ENCODE measurements at regions not wholly inside any gene's neighbourhood (a gene's known extent, or its start where the extent isn't known, plus 50 kb on each side); places are given as distances from the start of the nearest gene placed in this dataset.

GRCh38 chr6:140208286-140208685 is 833.8 kb upstream of the CITED2 start:
- TF ChIP-seq EZH2 (IDR thresholded peaks at IDR 0.05; ENCODE audit: borderline replicate concordance) (no peak), CTCF (IDR thresholded peaks at IDR 0.05; ENCODE audit: poor library complexity) (no peak)

Measured in hepatocyte (in vitro differentiated cells).